GM18505 (cell line): ENCODE measurements at regions not wholly inside any gene's neighbourhood (a gene's known extent, or its start where the extent isn't known, plus 50 kb on each side); places are given as distances from the start of the nearest gene placed in this dataset.
"Not testable (repeated sequence)": the region's sequence is repeated elsewhere in the genome, so short reads cannot be mapped to it uniquely, and the experiment has no call there.

Source experiments
- ATAC-seq: cut with Tn5 transposase; IDR thresholded peaks from one replicate; pipeline ENCODE4 v1.9.1; 2021; ENCODE audit not compliant: unreplicated experiment
- POLR2A ChIP-seq: IDR thresholded peaks from 4 replicates; pipeline ENCODE4 v1.6.1; 2011; ENCODE audit warnings: borderline replicate concordance; ENCODE audit not compliant: insufficient read depth, insufficient read length; ENCODE audit errors: extremely low read depth

DNA sequence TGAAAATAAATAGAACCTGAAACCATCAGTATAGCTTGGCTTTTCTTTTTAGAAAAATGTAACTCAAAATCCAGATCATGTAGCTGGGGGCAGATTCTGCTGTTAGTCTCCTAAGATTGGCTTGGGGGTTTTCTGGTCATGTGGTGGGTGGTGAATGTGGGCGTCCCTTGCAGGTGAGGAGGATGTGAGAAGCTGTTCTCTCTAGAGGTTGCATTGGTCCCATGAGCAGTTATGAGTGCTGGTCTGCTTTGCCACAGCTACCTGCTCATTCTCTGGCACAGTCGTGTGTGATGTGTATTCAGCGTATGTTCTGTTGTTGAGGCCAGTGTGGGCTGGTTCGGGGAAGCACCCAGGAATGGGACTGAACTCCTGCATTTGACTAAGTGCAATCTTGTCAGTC, 466.8 kb downstream of the DIRAS2 start:
- TF ChIP-seq POLR2A, result no peak
- ATAC-seq, result no peak

DNA sequence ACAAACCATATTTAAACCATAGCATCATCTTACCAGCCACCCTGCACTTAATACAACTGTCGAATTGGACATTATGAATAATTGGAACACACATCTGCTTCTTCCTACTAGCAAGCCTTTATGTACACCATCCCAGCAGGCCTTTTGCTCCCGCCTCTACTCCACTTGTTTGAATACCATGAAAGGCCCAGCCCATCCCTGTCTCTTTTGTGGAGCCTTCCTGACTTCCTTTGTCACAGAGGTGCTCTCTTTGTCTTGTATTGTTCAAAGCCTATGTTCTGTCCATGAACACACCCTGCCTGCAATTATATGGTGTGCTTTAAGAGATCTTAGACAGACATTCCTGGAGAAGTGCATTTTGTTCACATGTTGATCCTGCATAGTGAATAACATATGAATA, 465.7 kb downstream of the DIRAS2 start:
- no peak for TF ChIP-seq POLR2A
- ATAC-seq, result no peak

DNA sequence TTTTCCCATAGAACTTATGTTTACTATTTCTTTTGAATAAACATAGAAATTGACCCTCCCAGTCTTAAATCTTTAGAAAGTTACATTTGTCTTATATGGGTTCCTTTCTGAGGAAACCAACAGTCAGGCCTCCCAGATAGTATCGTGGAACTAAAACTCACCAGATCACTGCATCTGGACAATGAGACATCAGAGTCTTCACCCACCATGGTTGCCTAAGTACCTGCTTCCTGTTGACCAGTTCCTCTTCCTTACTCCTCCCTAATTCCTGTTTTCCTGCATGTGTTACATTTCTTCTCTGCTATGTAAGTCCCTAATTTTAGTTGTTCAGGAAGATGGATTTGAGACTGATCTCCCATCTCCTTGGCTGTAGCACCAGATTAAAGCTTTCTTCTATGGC, 462.2 kb downstream of the DIRAS2 start:
- no peak for ATAC-seq
- no peak for TF ChIP-seq POLR2A

DNA sequence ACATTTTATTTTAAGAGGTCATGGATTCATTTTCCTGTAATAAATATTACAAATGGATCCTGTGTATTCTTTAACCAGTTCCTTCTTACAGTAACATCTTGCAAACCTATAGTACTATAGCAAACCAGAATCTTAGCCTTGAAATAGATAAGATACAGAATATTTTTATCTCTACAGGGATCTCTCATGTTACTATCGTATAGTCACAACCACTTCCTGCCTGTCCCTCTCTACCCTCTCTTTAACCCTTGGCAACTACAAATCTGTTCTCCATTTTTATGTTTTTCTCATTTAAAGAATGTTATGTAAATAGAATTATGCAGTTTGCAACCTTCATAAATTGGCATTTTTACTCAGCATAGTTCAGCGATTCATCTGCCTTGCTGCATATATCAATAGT, 454.0 kb downstream of the DIRAS2 start:
- peak; percentile 36 for ATAC-seq
- no peak for TF ChIP-seq POLR2A

DNA sequence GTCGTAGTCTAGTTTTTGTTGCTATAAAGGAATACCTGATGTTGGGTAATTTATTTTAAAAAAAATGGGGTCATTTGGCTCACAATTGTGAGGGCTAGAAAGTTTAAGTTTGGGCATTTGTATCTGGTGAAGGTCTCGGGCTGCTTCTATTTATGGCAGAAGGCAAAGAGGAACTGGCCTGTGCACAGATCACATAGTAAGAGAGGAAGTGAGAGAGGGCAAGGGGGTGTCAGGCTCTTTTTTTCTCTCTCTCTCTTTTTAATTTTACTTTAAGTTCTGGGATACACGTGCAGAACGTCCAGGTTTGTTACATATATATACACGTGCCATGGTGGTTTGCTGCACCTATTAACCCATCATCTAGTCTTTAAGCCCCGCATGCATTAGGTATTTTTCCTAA, 453.3 kb downstream of the DIRAS2 start:
- TF ChIP-seq POLR2A, result no peak
- peak; percentile 87 for ATAC-seq

DNA sequence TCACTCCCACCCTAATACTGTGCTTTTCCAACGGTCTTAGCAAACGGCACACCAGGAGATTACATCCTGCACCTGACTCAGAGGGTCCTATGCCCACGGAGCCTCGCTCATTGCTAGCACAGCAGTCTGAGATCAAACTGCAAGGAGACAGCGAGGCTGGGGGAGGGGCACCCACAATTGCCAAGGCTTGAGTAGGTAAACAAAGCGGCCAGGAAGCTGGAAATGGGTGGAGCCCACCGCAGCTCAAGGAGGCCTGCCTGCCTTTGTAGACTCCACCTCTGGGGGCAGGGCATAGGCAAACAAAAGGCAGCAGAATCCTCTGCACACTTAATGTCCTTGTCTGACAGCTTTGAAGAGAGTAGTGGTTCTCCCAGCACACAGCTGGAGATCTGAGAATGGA, 450.2 kb downstream of the DIRAS2 start:
- not testable (repeated sequence) for ATAC-seq

DNA sequence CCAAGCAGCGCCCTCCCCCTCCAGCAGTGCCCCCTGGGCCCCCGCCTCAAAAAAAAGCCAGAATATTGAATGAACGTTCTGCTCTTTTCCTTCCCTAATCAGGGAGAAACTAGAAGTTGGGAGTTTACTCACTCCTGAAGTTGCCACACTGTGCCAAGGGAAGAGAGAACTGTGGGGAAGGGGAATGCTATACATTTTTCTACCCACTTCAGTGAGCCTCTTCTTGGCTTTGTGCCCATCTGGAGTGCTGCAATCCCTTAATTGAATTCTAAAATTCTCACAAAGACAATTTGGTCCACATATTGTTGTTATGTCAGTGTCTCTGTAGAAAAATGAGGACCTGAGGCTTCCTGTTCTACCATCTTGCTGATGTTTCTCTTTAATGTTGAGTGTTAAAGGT, 443.7 kb downstream of the DIRAS2 start:
- no peak for ATAC-seq
- TF ChIP-seq POLR2A, result no peak

DNA sequence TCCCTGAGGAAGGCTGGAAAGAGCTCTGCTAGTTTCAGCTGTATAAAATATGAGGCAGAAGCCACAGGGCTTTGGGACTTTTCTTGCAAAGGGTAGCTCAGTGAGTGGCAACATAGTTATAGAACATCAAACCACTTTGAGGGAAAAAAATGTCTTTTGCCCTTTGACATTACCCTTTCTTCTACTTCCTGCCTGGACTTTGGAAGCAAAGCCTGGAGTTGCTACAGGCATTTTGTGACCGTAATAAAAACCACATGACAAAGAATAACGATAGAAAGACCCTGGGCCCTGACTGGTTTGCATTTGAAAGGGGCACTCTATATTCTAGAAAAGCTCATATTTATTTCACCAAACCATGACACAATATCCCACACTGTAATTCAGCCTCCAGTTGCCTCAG, 440.9 kb downstream of the DIRAS2 start:
- ATAC-seq, result no peak
- no peak for TF ChIP-seq POLR2A

DNA sequence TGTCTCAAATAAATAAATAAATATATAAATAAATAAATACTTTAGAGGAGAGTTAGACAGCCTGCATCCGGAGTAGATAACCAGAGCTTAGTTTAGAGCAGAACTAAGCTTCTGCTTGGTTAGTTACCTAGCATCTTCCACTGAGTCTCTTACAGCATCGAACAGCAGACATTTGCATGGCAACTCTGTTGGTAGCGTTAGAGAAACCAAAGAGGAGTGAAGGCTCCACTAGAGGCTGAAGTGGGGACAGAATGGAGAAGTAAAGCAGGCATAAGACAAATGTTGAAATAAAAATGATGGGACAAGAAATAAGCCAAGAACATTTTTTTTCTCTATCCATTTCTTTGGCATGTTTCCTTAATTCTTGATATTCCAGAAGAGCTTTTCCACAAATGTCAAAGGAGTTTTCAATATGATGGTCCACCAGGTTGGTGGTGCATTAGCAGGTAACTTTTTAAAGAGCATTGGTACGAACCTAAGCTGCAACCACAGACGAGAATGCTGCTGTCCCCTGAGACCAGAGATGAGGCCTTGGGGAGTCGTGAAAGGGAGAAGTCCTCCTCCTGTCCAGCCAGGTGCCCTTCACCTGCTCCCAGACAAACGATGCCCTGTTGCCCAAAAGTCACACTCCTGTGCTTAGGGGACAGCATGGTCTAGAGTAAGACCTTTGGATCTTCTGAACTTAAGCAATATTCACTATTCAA, 438.3 kb downstream of the DIRAS2 start:
- no peak for ATAC-seq
- no peak for TF ChIP-seq POLR2A

DNA sequence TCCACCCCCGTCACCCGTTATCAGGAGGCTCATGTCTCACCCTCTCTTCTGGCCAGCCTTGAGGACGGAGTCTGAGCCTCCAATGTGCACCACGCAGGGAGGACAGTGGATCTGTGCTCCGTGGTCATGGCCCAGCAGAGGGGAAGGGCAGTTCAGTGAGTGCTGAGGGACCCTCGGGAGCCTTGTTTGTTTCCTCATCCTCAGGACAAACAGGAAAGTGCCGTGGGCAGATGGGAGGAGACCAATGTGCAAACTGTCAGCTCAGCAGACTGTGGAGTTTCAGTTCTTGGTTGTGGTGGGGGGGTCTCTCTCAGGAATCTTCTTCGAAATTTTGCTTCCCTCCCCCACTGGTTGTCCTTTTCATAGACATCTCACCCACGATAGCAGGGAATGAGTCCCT, 429.6 kb downstream of the DIRAS2 start:
- ATAC-seq, result not testable (repeated sequence)

DNA sequence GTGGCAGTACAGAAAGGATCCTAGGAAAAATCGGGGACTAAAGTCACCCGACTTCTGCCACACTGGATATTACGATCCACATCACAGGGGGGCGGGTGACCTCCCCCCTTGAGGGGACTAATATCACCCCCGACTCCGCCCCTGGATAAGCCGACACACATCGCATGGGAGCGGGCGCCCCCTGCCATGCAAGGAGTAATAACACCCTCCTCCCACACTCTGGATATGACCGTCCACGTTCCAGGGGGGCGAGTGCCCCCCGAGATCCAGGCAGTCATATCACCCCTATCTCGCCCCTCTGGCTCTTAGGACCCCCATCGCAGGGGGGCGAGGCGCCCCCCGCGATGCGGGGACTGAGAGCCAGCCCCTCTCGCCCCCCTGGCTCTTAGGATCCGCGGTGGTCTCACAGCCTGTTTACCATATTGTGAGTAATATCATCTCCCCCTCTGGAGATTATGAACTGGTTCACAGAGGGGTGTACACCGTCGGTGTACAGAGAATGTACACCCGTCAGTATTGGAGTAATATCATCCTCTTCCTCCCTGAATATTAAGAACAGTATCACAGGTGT, 423.0 kb downstream of the DIRAS2 start:
- no peak for TF ChIP-seq POLR2A
- ATAC-seq, result no peak

DNA sequence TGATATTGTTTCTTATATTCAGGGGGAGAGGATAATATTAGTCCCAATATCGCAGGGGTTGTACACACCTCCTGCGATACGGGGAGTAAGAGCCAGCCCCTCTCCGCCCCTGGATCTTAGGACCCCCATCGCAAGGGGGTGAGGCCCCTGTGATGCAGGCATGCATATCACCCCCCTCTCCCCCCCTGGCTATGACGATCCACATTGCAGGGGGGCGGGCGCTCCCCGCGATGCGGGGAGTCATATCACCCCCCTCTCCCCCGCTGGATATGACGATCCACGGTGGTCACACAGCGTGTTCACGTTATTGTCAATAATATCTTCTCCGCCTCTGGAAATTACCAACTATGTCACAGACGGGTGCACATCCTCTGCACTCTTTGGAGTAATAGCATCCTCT, 420.7 kb downstream of the DIRAS2 start:
- ATAC-seq, result not testable (repeated sequence)

DNA sequence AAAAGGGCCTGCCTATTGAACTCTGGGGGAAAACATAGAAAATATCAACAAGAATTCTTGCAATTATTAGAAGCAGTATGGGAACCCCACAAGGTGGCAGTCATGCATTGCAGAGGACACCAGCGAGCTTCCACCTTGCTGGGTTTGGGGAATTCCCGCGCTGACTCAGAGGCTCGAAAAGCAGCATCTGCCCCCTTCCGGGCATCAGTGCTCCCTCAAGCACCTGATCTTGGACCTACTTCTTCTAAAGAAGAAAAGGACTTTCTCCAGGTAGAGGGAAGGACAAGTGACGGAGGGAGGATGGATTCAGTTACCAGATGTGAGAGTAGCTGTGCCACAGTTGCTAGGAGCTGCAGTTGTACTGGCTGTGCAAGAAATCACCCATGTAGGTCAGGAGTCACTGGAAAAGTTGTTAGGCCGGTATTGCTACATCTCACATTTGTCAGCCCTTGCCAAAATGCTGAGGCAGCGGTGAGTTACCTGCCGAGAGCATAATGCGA, 415.7 kb downstream of the DIRAS2 start:
- not testable (repeated sequence) for ATAC-seq

DNA sequence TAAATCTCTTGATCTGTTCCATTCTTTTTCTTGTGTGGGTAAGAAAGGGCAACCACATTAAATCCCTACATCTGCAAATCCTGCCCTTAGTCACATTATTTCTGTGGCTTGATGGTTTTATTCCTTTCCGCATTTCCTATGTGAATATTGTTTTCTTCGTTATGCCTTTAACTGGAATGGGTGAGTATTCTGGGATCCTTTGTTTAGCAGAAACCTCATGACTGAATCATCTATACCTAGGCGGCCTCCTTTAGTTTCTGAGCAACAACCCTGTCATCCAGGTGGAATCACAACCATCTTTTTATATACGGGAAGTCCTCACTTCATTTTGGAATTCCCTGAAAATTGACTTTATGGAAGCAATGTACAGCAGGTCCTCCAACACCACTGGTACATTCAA, 409.5 kb downstream of the DIRAS2 start:
- not testable (repeated sequence) for ATAC-seq

DNA sequence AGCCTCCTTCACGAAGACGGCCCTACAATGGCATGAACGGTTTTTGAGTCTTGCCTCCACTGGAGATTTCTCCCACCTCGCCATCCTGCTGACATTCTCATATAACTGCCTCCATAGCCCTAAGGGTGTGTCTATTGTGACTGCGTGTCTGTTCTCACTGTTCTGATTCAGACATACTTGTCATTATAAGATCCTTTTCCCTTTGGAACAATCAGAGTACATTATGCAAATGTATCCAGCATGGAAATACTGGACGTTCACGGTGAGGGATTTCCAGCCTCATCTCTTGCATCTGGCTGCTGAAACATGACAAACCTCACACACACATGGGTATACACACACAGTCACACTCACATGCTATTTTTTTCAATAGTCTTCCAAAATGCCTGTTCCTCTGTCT, 402.1 kb downstream of the DIRAS2 start:
- no peak for TF ChIP-seq POLR2A

More for the DNA sequence above, 402.1 kb downstream of the DIRAS2 start:
- ATAC-seq, result no peak
